ENCODE measurements at regions not wholly inside any gene's neighbourhood (a gene's known extent, or its start where the extent isn't known, plus 50 kb on each side); places are given as distances from the start of the nearest gene placed in this dataset.

DNA sequence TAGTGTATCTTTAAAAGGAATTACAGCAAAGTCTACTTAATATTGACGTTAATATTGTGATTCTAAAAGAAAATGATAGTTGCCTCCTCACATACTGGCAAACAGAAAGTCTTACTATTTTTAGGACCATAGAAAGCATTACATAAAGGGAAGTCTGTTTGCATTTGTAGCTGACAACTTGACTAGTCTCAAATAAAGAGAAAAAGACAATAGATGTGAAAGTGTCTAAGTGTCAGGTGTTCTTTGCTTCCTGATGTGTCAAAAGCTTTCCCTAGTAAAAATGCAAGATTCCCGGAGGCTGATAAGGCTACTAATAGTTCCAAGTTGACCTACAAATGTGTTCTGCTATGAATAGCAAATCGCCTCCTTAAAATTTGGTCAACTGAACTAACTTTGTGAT lies 259.7 kb downstream of the CDH10 start:
- H3K9me2 ChIP-seq (ENCODE audit: insufficient read depth) = no peaks in the 10 kb centered on the region; the same call in 1 of the 2 replicates
- POLR2A ChIA-PET (ENCODE audit: unreplicated experiment) = no interaction called here
- H3K27ac ChIP-seq = no peak overlapping the region
- no peak for DNase-seq
- intact Hi-C loops (cut with micrococcal nuclease; ENCODE audit: unreplicated experiment) = no loop called here
- H3K4me1 ChIP-seq (replicated peaks; ENCODE audit: insufficient read depth) = no peaks in the 10 kb centered on the region
- no TSS peak for BruUV-seq (replicated peaks)
- CTCF ChIA-PET = no interaction called here
- no peaks in the 10 kb centered on the region for H3F3A ChIP-seq (ENCODE audit: insufficient read depth, low read depth)
- no peaks in the 10 kb centered on the region for H3K27me3 ChIP-seq (ENCODE audit: insufficient read depth, low read depth)
- no peak overlapping the region for H3K4me2 ChIP-seq
- H3K9me3 ChIP-seq (ENCODE audit: insufficient read depth, low read depth) = no peaks in the 10 kb centered on the region
- no peaks in the 10 kb centered on the region for H3K79me2 ChIP-seq (ENCODE audit: low read depth)
- H3K4me3 ChIP-seq = no peak overlapping the region
- no peaks in the 10 kb centered on the region for H4K20me1 ChIP-seq (ENCODE audit: insufficient read depth)
- no peaks in the 10 kb centered on the region for H3K36me3 ChIP-seq (ENCODE audit: low read depth)
- TF ChIP-seq, protein P1, sequence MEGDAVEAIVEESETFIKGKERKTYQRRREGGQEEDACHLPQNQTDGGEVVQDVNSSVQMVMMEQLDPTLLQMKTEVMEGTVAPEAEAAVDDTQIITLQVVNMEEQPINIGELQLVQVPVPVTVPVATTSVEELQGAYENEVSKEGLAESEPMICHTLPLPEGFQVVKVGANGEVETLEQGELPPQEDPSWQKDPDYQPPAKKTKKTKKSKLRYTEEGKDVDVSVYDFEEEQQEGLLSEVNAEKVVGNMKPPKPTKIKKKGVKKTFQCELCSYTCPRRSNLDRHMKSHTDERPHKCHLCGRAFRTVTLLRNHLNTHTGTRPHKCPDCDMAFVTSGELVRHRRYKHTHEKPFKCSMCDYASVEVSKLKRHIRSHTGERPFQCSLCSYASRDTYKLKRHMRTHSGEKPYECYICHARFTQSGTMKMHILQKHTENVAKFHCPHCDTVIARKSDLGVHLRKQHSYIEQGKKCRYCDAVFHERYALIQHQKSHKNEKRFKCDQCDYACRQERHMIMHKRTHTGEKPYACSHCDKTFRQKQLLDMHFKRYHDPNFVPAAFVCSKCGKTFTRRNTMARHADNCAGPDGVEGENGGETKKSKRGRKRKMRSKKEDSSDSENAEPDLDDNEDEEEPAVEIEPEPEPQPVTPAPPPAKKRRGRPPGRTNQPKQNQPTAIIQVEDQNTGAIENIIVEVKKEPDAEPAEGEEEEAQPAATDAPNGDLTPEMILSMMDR (conservative IDR thresholded peaks at IDR 0.05) = no peak
- TF ChIP-seq EZH2 (IDR thresholded peaks at IDR 0.05; ENCODE audit: low read depth) = no peak
- no peak overlapping the region for H2AFZ ChIP-seq

DNA sequence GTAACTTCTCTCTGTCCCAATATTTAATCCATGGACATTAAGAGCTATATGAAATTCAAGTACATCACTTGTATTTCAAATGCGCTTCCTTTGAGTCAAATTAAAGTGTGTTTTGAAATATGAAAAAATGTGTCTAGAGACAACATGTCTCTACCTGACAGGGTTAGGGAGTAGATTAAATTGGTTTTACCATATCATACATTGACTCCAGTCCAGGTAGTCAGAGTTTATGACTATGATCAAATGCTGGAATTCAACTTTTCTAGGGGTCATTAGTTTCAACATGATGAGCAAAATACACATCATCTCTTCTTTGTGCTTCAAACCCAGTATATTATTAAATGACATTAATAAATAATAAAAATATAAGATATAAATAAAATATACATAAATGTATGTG lies 259.2 kb downstream of the CDH10 start:
- CTCF ChIA-PET = no interaction called here
- POLR2A ChIA-PET (ENCODE audit: unreplicated experiment) = no interaction called here
- Histone ChIP-seq H3K4me3 (no peak overlapping the region), H3K27me3 (ENCODE audit: insufficient read depth, low read depth) (no peaks in the 10 kb centered on the region), H3K9me2 (ENCODE audit: insufficient read depth) (no peaks in the 10 kb centered on the region; the same call in 1 of the 2 replicates), H3K4me1 (replicated peaks; ENCODE audit: insufficient read depth) (no peaks in the 10 kb centered on the region), H3K36me3 (ENCODE audit: low read depth) (no peaks in the 10 kb centered on the region), H2AFZ (no peak overlapping the region), H3K27ac (no peak overlapping the region), H3K79me2 (ENCODE audit: low read depth) (no peaks in the 10 kb centered on the region), H3K9me3 (ENCODE audit: insufficient read depth, low read depth) (no peaks in the 10 kb centered on the region), H3F3A (ENCODE audit: insufficient read depth, low read depth) (no peaks in the 10 kb centered on the region), H4K20me1 (ENCODE audit: insufficient read depth) (no peaks in the 10 kb centered on the region), H3K4me2 (no peak overlapping the region)
- BruUV-seq (replicated peaks) = no TSS peak
- TF ChIP-seq, protein P1 (conservative IDR thresholded peaks at IDR 0.05) = no peak
- no peak for TF ChIP-seq EZH2 (IDR thresholded peaks at IDR 0.05; ENCODE audit: low read depth)
- intact Hi-C loops (cut with micrococcal nuclease; ENCODE audit: unreplicated experiment) = no loop called here
- no peak for DNase-seq

DNA sequence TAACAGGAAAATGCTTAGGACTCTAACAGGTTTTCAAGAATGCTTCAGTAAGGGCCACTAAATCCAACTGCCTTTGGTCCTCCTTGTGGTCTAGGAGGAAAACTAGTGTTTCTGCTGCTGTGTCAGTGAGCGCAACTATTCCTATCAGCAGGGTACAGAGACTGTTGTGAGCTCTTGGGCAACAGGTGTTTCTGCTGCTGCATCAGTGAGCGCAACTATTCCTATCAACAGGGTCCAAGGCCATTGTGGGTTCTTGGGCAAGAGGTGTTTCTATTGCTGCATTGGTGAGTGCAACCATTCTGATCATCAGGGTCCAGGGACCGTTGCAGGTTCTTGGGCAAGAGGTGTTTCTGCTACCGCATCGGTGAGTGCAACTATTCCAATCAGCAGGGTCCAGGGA lies 256.3 kb downstream of the CDH10 start:
- no peaks in the 10 kb centered on the region for H3K79me2 ChIP-seq (ENCODE audit: low read depth)
- no peaks in the 10 kb centered on the region for H3F3A ChIP-seq (ENCODE audit: insufficient read depth, low read depth)
- no peaks in the 10 kb centered on the region for H3K27me3 ChIP-seq (ENCODE audit: insufficient read depth, low read depth)
- no peaks in the 10 kb centered on the region for H3K4me1 ChIP-seq (replicated peaks; ENCODE audit: insufficient read depth)
- no peaks in the 10 kb centered on the region; the same call in 1 of the 2 replicates for H3K9me2 ChIP-seq (ENCODE audit: insufficient read depth)
- no peak overlapping the region for H3K27ac ChIP-seq
- no TSS peak for BruUV-seq (replicated peaks)
- H2AFZ ChIP-seq = no peak overlapping the region
- no peak overlapping the region for H3K4me3 ChIP-seq
- H3K4me2 ChIP-seq = no peak overlapping the region
- no peaks in the 10 kb centered on the region for H3K36me3 ChIP-seq (ENCODE audit: low read depth)
- ChIA-PET POLR2A (ENCODE audit: unreplicated experiment) (no interaction called here), CTCF (no interaction called here)
- intact Hi-C loops (cut with micrococcal nuclease; ENCODE audit: unreplicated experiment) = no loop called here
- H4K20me1 ChIP-seq (ENCODE audit: insufficient read depth) = no peaks in the 10 kb centered on the region
- H3K9me3 ChIP-seq (ENCODE audit: insufficient read depth, low read depth) = no peaks in the 10 kb centered on the region
- TF ChIP-seq EZH2 (IDR thresholded peaks at IDR 0.05; ENCODE audit: low read depth) = no peak
- TF ChIP-seq, protein P1 (conservative IDR thresholded peaks at IDR 0.05) = no peak
- no peak for DNase-seq

All from PC-9 (cell line).